Endothelial cell of umbilical vein (primary cell): ENCODE measurements at regions not wholly inside any gene's neighbourhood (a gene's known extent, or its start where the extent isn't known, plus 50 kb on each side); places are given as distances from the start of the nearest gene placed in this dataset.

Experiments
- BruUV-seq: library from RNA; stranded (reverse); fragments of 400-500 nt; replicated peaks from 2 replicates; lab custom pipeline; 2021; lab: Mats Ljungman, UMichigan
- CTCF ChIA-PET: fragments of 300-600, 350-600 bp; sonication (Branson Sonifier 250); formaldehyde crosslinking; loops from one replicate; lab custom pipeline; 2021; ENCODE audit warnings: antibody characterized with exemption, inconsistent platforms; lab: Charles Lee
- POLR2A ChIA-PET: fragments of 300-600, 350-600 bp; sonication (Branson Sonifier 250); formaldehyde crosslinking; loops from one replicate; lab custom pipeline; 2021; ENCODE audit warnings: antibody characterized with exemption, inconsistent platforms; lab: Charles Lee
- DNase-seq: peaks from one replicate; pipeline ENCODE4 v3.0.0-alpha.2; 2011; ENCODE audit warnings: low read depth, low spot score
- FAIRE-seq: peaks from 2 replicates; lab custom pipeline; 2011; peaks lifted over from hg19 to GRCh38; lab: Jason Lieb, UNC
- H2AFZ ChIP-seq: 2 replicates; pipeline ENCODE4 v1.6.0; 2012; ENCODE audit warnings: low read depth, low read length, control low read depth, inconsistent platforms
- H3K27ac ChIP-seq: 2 replicates; pipeline ENCODE4 v1.5.1; 2011; ENCODE audit warnings: low read depth, mild to moderate bottlenecking, control low read depth, low read length, moderate library complexity; ENCODE audit not compliant: insufficient read depth
- H3K27me3 ChIP-seq, 2 experiments: 2 replicates each; pipeline versions ENCODE4 v1.6.0 to v1.6.1; 2011; ENCODE audit warnings: low read length in 2 of 2, mixed read lengths in 1 of 2; ENCODE audit not compliant: control insufficient read depth in 2 of 2, insufficient read depth in 2 of 2
- H3K36me3 ChIP-seq, 2 experiments: 2 replicates in 1 of 2; 3 replicates in 1 of 2; pipeline ENCODE4 v1.5.1; 2011; ENCODE audit warnings: low read length in 2 of 2, mild to moderate bottlenecking in 1 of 2, moderate library complexity in 1 of 2; ENCODE audit not compliant: control insufficient read depth in 2 of 2, insufficient read depth in 2 of 2; ENCODE audit errors: extremely low read depth in 1 of 2
- H3K4me1 ChIP-seq: 3 replicates; pipeline ENCODE4 v1.5.1; 2011; ENCODE audit warnings: mild to moderate bottlenecking, low read length; ENCODE audit not compliant: control insufficient read depth, insufficient read depth; ENCODE audit errors: extremely low read depth
- H3K4me2 ChIP-seq: 2 replicates; pipeline ENCODE4 v1.6.1; 2011; ENCODE audit warnings: low read length, control low read depth, mixed read lengths; ENCODE audit not compliant: insufficient read depth
- H3K4me3 ChIP-seq, 3 experiments: fragments of 200-600 bp in 1 of 3; sonication (generic), shearing (Covaris generic) in 1 of 3; replicated peaks in 1 of 3; 2 replicates each; pipeline ENCODE4 v1.5.1; 2011 to 2016; ENCODE audit warnings: control low read depth in 3 of 3, low read length in 3 of 3, mild to moderate bottlenecking in 2 of 3, inconsistent platforms in 1 of 3, low read depth in 1 of 3, moderate library complexity in 1 of 3; ENCODE audit not compliant: insufficient read depth in 1 of 3
- H3K79me2 ChIP-seq: 2 replicates; pipeline ENCODE4 v1.6.0; 2012; ENCODE audit warnings: low read length, inconsistent platforms; ENCODE audit not compliant: control insufficient read depth, insufficient read depth
- H3K9ac ChIP-seq: replicated peaks from 2 replicates; pipeline ENCODE3; 2011; ENCODE audit warnings: low read length, control low read depth; ENCODE audit not compliant: insufficient read depth; ENCODE audit errors: extremely low read depth
- H3K9me1 ChIP-seq: replicated peaks from 3 replicates; pipeline ENCODE4 v1.6.0; 2011; ENCODE audit warnings: mild to moderate bottlenecking, low read length; ENCODE audit not compliant: control insufficient read depth, insufficient read depth; ENCODE audit errors: extremely low read depth
- H3K9me3 ChIP-seq: replicated peaks from 2 replicates; pipeline ENCODE4 v1.5.1; 2012; ENCODE audit warnings: low read length, inconsistent platforms; ENCODE audit not compliant: control insufficient read depth, insufficient read depth
- H4K20me1 ChIP-seq: replicated peaks from 2 replicates; pipeline ENCODE3; 2011; ENCODE audit warnings: mild to moderate bottlenecking, low read length; ENCODE audit not compliant: control insufficient read depth, insufficient read depth; ENCODE audit errors: extremely low read depth
- EZH2 ChIP-seq: IDR thresholded peaks from 2 replicates; pipeline ENCODE4 v1.6.1; 2012; ENCODE audit warnings: borderline replicate concordance, low read depth, mild to moderate bottlenecking, moderate library complexity, low read length, inconsistent platforms; ENCODE audit not compliant: severe bottlenecking
- FOS ChIP-seq: IDR thresholded peaks from 2 replicates; pipeline ENCODE4 v1.6.1; 2011; ENCODE audit warnings: mild to moderate bottlenecking, low read length, moderate library complexity, borderline replicate concordance; ENCODE audit not compliant: insufficient read depth
- GATA2 ChIP-seq: IDR thresholded peaks from 2 replicates; pipeline ENCODE4 v1.7.0; 2011; ENCODE audit warnings: low read depth, mild to moderate bottlenecking, moderate library complexity, mixed read lengths, low read length; ENCODE audit not compliant: insufficient read length, insufficient read depth
- JUN ChIP-seq: IDR thresholded peaks from 2 replicates; pipeline ENCODE4 v1.6.1; 2011; ENCODE audit warnings: borderline replicate concordance, low read depth; ENCODE audit not compliant: insufficient read length, insufficient read depth
- MYC ChIP-seq: IDR thresholded peaks from one replicate; pipeline ENCODE4 v1.6.1; 2011; ENCODE audit warnings: mild to moderate bottlenecking, low read depth, low read length
- POLR2A ChIP-seq: IDR thresholded peaks from 2 replicates; pipeline ENCODE4 v1.6.1; 2012; ENCODE audit warnings: low read depth, mild to moderate bottlenecking, control low read depth, low read length
- POLR2AphosphoS5 ChIP-seq: IDR thresholded peaks from 2 replicates; pipeline ENCODE4 v1.6.1; 2012; ENCODE audit warnings: low read depth, mild to moderate bottlenecking, control low read depth, low read length, moderate library complexity; ENCODE audit not compliant: insufficient read depth
- dilution Hi-C: fragments of 300-500 bp; cut with MboI; formaldehyde crosslinking; loops from one replicate; pipeline ENCODE4 v1.15.0; 2019; ENCODE audit warnings: low sequenced_read_pairs; ENCODE audit not compliant: extremely low pct_ligation_motif_present
- intact Hi-C: fragments of 100-400 bp; cut with micrococcal nuclease; formaldehyde crosslinking; loops from one replicate; pipeline ENCODE4 v1.10.0; 2022
- TF ChIP-seq, protein P1 (sequence below): IDR thresholded peaks from 2 replicates; pipeline ENCODE4 v1.6.1; 2011; ENCODE audit not compliant: insufficient read depth, insufficient read length
- TF ChIP-seq, protein P2 (sequence below), 2 donors: IDR thresholded peaks; 1 replicate in 1 of 2; 2 replicates in 1 of 2; pipeline ENCODE4 v1.5.1; 2011; ENCODE audit warnings: low read length in 2 of 2, mild to moderate bottlenecking in 2 of 2, moderate library complexity in 2 of 2, control low read depth in 1 of 2, inconsistent platforms in 1 of 2, low read depth in 1 of 2; ENCODE audit not compliant: insufficient read depth in 1 of 2; ENCODE audit errors: extremely low read depth in 1 of 2

DNA sequence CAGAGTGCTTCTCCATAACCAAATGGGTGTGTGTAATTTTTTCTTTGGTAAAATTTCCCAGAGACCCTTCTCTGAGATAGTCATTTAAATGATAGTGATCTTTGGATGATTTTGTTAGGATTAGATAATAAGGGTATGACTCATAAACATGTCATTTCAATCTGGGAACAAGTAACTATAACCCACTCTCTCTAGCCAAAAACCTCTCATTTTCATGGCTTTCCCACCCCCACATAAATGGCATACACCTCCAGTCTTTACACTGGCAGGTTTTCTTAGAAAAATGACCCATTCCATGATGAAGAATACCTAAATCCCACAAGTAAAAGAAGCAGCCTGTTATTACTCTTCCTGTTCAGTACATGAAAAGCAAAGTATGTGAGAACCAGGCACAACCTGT lies 572.0 kb upstream of the ZEB2 start:
- Histone ChIP-seq H3K9ac (no peak overlapping the region), H4K20me1 (no peaks in the 10 kb centered on the region), H3K4me3 (no peak overlapping the region), H3K4me2 (no peak overlapping the region), H3K79me2 (no peaks in the 10 kb centered on the region), H3K9me1 (no peaks in the 10 kb centered on the region), H3K27me3 (no peaks in the 10 kb centered on the region), H3K36me3 (no peaks in the 10 kb centered on the region), H2AFZ (no peak overlapping the region), H3K27ac (no peak overlapping the region), H3K4me1 (no peaks in the 10 kb centered on the region), H3K9me3 (no peaks in the 10 kb centered on the region)
- DNase-seq = no peak
- no peak for TF ChIP-seq POLR2A
- TF ChIP-seq FOS = no peak
- TF ChIP-seq EZH2 = no peak
- TF ChIP-seq GATA2 = no peak
- TF ChIP-seq, protein P1, sequence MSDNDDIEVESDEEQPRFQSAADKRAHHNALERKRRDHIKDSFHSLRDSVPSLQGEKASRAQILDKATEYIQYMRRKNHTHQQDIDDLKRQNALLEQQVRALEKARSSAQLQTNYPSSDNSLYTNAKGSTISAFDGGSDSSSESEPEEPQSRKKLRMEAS = no peak
- no peak for TF ChIP-seq JUN
- TF ChIP-seq POLR2AphosphoS5 = no peak
- TF ChIP-seq, protein P2, sequence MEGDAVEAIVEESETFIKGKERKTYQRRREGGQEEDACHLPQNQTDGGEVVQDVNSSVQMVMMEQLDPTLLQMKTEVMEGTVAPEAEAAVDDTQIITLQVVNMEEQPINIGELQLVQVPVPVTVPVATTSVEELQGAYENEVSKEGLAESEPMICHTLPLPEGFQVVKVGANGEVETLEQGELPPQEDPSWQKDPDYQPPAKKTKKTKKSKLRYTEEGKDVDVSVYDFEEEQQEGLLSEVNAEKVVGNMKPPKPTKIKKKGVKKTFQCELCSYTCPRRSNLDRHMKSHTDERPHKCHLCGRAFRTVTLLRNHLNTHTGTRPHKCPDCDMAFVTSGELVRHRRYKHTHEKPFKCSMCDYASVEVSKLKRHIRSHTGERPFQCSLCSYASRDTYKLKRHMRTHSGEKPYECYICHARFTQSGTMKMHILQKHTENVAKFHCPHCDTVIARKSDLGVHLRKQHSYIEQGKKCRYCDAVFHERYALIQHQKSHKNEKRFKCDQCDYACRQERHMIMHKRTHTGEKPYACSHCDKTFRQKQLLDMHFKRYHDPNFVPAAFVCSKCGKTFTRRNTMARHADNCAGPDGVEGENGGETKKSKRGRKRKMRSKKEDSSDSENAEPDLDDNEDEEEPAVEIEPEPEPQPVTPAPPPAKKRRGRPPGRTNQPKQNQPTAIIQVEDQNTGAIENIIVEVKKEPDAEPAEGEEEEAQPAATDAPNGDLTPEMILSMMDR (IDR thresholded peaks at IDR 0.05; ENCODE audit: extremely low read depth in 1 of 2, insufficient read depth in 1 of 2, low read depth in 1 of 2, low read length in 2 of 2) = no peak
- TF ChIP-seq MYC = no peak
- intact Hi-C loops = no loop called here
- ChIA-PET CTCF (interaction anchor here (1.0 kb wide), 1 partner anchor 7 kb away, joined by 3 read pairs; no protein-coding TSS in a partner anchor), POLR2A (no interaction called here)
- no TSS peak for BruUV-seq
- dilution Hi-C loops = no loop called here
- no peak for FAIRE-seq
